ENCODE measurements at regions not wholly inside any gene's neighbourhood (a gene's known extent, or its start where the extent isn't known, plus 50 kb on each side); places are given as distances from the start of the nearest gene placed in this dataset.

- TF ChIP-seq CTCF (IDR thresholded peaks at IDR 0.05) = no peak
- H3K36me3 ChIP-seq = no peaks in the 10 kb centered on the region
- H3K4me3 ChIP-seq = no peak overlapping the region
- no peaks in the 10 kb centered on the region for H3K27me3 ChIP-seq
- no peak for DNase-seq
- H3K9me3 ChIP-seq = no peaks in the 10 kb centered on the region
- intact Hi-C loops (cut with DNase I) = no loop called here
- H3K27ac ChIP-seq = no peak overlapping the region
- H3K9ac ChIP-seq (ENCODE audit: low read depth in 2 of 2, low read length in 2 of 2) = no peak overlapping the region
- no peaks in the 10 kb centered on the region for H3K4me1 ChIP-seq
These were observed 497.2 kb upstream of the SYT4 start for GRCh38 chr18:43774497-43774896.

DNA sequence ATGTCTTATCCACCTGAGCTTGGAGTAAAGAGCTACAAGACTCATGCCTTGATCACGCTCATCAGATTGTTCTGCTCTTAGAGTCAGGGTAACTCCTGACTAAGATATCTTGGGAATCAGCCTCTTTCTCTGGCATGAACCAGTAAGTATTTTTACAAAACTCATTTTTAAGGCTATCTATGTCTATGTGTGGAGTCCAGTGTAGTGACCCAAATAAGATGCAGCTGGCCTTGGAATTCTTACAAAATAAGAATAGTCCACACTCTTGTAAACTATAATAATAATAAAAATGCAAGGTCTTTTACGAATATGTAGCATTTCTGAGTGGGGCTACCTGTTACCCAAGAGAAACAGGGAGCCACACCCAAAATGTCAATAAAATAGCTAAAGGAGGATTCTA, 498.3 kb upstream of the SYT4 start:
- Histone ChIP-seq H3K9ac (ENCODE audit: low read depth in 2 of 2, low read length in 2 of 2) (no peak overlapping the region), H3K4me3 (no peak overlapping the region), H3K27me3 (no peaks in the 10 kb centered on the region), H3K9me3 (no peaks in the 10 kb centered on the region), H3K4me1 (no peaks in the 10 kb centered on the region), H3K36me3 (no peaks in the 10 kb centered on the region), H3K27ac (no peak overlapping the region)
- intact Hi-C loops (cut with DNase I) = no loop called here
- no peak for DNase-seq
- TF ChIP-seq CTCF (IDR thresholded peaks at IDR 0.05) = no peak

DNA sequence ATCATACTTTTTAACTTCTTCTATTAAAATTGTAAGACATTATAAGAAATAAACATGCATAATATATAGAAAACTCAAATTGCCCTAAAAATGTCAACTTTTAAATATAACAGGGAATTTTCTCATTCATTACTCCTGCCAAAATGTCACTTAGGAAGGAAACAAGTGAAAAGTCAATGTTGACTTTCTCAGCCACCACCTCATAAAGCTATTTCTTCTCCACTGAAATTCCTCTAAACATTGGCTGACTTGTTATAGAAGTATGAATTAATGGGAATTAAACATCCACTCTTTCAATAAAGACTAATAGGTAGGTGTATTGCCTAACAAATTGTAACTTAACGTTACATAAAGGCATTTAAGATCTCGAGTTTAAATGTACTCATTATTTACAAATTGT, 499.7 kb upstream of the SYT4 start:
- no peaks in the 10 kb centered on the region for H3K36me3 ChIP-seq
- H3K9ac ChIP-seq (ENCODE audit: low read depth in 2 of 2, low read length in 2 of 2) = no peak overlapping the region
- TF ChIP-seq CTCF (IDR thresholded peaks at IDR 0.05) = no peak
- DNase-seq = no peak
- intact Hi-C loops (cut with DNase I) = no loop called here
- no peaks in the 10 kb centered on the region for H3K9me3 ChIP-seq
- no peaks in the 10 kb centered on the region for H3K4me1 ChIP-seq
- no peak overlapping the region for H3K27ac ChIP-seq
- H3K4me3 ChIP-seq = no peak overlapping the region
- no peaks in the 10 kb centered on the region for H3K27me3 ChIP-seq

- Histone ChIP-seq H3K9me3 (no peaks in the 10 kb centered on the region), H3K4me3 (no peak overlapping the region), H3K36me3 (no peaks in the 10 kb centered on the region), H3K27me3 (no peaks in the 10 kb centered on the region), H3K4me1 (no peaks in the 10 kb centered on the region), H3K27ac (no peak overlapping the region), H3K9ac (ENCODE audit: low read depth in 2 of 2, low read length in 2 of 2) (no peak overlapping the region)
- no peak for TF ChIP-seq CTCF (IDR thresholded peaks at IDR 0.05)
- DNase-seq = no peak
- intact Hi-C loops (cut with DNase I) = no loop called here
These were observed 500.5 kb upstream of the SYT4 start for GRCh38 chr18:43777636-43778304.

DNA sequence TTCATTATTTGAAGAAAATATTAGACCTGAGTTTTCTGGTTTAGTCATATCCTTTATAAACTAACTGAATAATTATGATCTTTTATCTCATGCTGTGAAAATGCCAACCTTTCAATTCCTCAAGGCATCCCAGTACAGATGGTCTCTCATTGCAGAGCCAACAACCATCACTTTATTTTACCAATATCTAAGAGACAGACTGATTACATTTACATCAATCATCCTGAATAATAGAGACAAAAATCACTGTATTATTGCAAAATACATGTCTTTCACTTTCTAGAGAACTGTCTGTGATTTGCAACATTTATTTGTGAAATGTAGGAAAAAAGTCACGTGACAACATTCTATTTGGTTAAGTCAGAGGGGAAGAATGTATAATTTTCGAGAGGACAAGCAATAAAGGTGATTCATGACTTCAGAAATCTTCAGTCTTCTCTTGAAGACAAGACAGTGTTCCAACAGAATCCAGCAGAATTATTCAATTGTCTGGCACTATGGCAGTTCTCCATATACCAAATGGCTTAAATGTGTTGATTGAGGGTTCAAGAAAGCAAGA, 503.6 kb upstream of the SYT4 start:
- Histone ChIP-seq H3K9ac (ENCODE audit: low read depth in 2 of 2, low read length in 2 of 2) (no peak overlapping the region), H3K27ac (no peak overlapping the region), H3K36me3 (no peaks in the 10 kb centered on the region), H3K4me1 (no peaks in the 10 kb centered on the region), H3K4me3 (no peak overlapping the region), H3K9me3 (no peaks in the 10 kb centered on the region), H3K27me3 (no peaks in the 10 kb centered on the region)
- no peak for DNase-seq
- TF ChIP-seq CTCF (IDR thresholded peaks at IDR 0.05) = no peak
- intact Hi-C loops (cut with DNase I) = no loop called here
